ENCODE measurements at regions not wholly inside any gene's neighbourhood (a gene's known extent, or its start where the extent isn't known, plus 50 kb on each side); places are given as distances from the start of the nearest gene placed in this dataset.

- no peak for DNase-seq
- Histone ChIP-seq H3K27me3 (replicated peaks in 1 of 7) (peaks cover 0 to 68% (median 6%) of the 10 kb centered on the region in 7 donors), H3K36me3 (no peaks in the 10 kb centered on the region), H3K27ac (no peak overlapping the region), H3K4me3 (no peak overlapping the region), H3K9me3 (no peaks in the 10 kb centered on the region), H3K4me1 (no peaks in the 10 kb centered on the region)
- TF ChIP-seq POLR2A (IDR thresholded peaks at IDR 0.05) = no peak
- TF ChIP-seq CTCF (IDR thresholded peaks at IDR 0.05 in 8 of 11, conservative IDR thresholded peaks at IDR 0.05 in 3 of 11) = no peak
- TF ChIP-seq POLR2AphosphoS5 (IDR thresholded peaks at IDR 0.05) = no peak
- 79 to 88% (median 82%) methylated on average over 13 of the region's 13 CpGs for WGBS, 5 donors
- intact Hi-C loops (cut with DNase I; ENCODE audit: low total_unique reads) = no loop called here
Observed at GRCh38 chr17:5819921-5820685, 235.8 kb upstream of the NLRP1 start.

- 70 to 85% (median 77%) methylated on average over 10 of the region's 10 CpGs for WGBS, 5 donors
- TF ChIP-seq POLR2A (IDR thresholded peaks at IDR 0.05) = no peak
- TF ChIP-seq CTCF (IDR thresholded peaks at IDR 0.05 in 8 of 11, conservative IDR thresholded peaks at IDR 0.05 in 3 of 11) = no peak
- TF ChIP-seq POLR2AphosphoS5 (IDR thresholded peaks at IDR 0.05) = no peak
- Histone ChIP-seq H3K27me3 (replicated peaks in 1 of 7) (peaks cover 0 to 69% (median 6%) of the 10 kb centered on the region in 7 donors), H3K9me3 (no peaks in the 10 kb centered on the region), H3K27ac (no peak overlapping the region), H3K36me3 (no peaks in the 10 kb centered on the region), H3K4me1 (no peaks in the 10 kb centered on the region), H3K4me3 (no peak overlapping the region)
- intact Hi-C loops (cut with DNase I; ENCODE audit: low total_unique reads) = no loop called here
- no peak for DNase-seq
Observed at GRCh38 chr17:5820721-5821456, 236.6 kb upstream of the NLRP1 start.

GRCh38 chr17:5821803-5822202 is 237.5 kb upstream of the NLRP1 start:
- Histone ChIP-seq H3K4me3 (no peak overlapping the region), H3K27ac (no peak overlapping the region), H3K9me3 (peaks cover 0 to 2% (median 0%) of the 10 kb centered on the region in 8 donors), H3K36me3 (no peaks in the 10 kb centered on the region), H3K4me1 (no peaks in the 10 kb centered on the region), H3K27me3 (replicated peaks in 1 of 7) (peaks cover 0 to 64% (median 5%) of the 10 kb centered on the region in 7 donors)
- intact Hi-C loops (cut with DNase I; ENCODE audit: low total_unique reads) = no loop called here
- 63 to 93% (median 76%) methylated on average over 4 of the region's 4 CpGs for WGBS, 5 donors
- TF ChIP-seq CTCF (IDR thresholded peaks at IDR 0.05 in 8 of 11, conservative IDR thresholded peaks at IDR 0.05 in 3 of 11) = no peak
- no peak for TF ChIP-seq POLR2A (IDR thresholded peaks at IDR 0.05)
- no peak for TF ChIP-seq POLR2AphosphoS5 (IDR thresholded peaks at IDR 0.05)
- DNase-seq = no peak

Measured in spleen (tissue), 11 donors.